SK-N-SH (cell line): ENCODE measurements at regions not wholly inside any gene's neighbourhood (a gene's known extent, or its start where the extent isn't known, plus 50 kb on each side); places are given as distances from the start of the nearest gene placed in this dataset.

ENCODE experiments used
- CTCF ChIP-seq: fragments of 200-600 bp; sonication (generic); IDR thresholded peaks from 2 replicates; pipeline ENCODE4 v1.6.1; 2017; ENCODE audit warnings: antibody characterized with exemption, mild to moderate bottlenecking, moderate library complexity
- EP300 ChIP-seq, 2 experiments: IDR thresholded peaks; 2 replicates each; pipeline versions ENCODE4 v1.4.0 to v1.6.1; 2012; ENCODE audit warnings: borderline replicate concordance in 1 of 2, low read depth in 1 of 2, low read length in 1 of 2
- FOXM1 ChIP-seq: IDR thresholded peaks from 2 replicates; pipeline ENCODE4 v1.4.0; 2012; ENCODE audit warnings: low read depth, mild to moderate bottlenecking
- TF ChIP-seq, protein P1 (sequence below): IDR thresholded peaks from 2 replicates; pipeline ENCODE4 v1.4.0; 2012; ENCODE audit warnings: low read depth, borderline replicate concordance

- TF ChIP-seq, protein P1, sequence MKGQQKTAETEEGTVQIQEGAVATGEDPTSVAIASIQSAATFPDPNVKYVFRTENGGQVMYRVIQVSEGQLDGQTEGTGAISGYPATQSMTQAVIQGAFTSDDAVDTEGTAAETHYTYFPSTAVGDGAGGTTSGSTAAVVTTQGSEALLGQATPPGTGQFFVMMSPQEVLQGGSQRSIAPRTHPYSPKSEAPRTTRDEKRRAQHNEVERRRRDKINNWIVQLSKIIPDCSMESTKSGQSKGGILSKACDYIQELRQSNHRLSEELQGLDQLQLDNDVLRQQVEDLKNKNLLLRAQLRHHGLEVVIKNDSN, result no peak
- no peak for TF ChIP-seq FOXM1
- no peak for TF ChIP-seq CTCF
- TF ChIP-seq EP300 (IDR thresholded peaks at IDR 0.05; ENCODE audit: borderline replicate concordance in 1 of 2, low read depth in 1 of 2, low read length in 1 of 2), result no peak
Observed at GRCh38 chr9:7963026-7963425, 163.4 kb upstream of the DMAC1 start.
